ENCODE measurements at regions not wholly inside any gene's neighbourhood (a gene's known extent, or its start where the extent isn't known, plus 50 kb on each side); places are given as distances from the start of the nearest gene placed in this dataset.

DNA sequence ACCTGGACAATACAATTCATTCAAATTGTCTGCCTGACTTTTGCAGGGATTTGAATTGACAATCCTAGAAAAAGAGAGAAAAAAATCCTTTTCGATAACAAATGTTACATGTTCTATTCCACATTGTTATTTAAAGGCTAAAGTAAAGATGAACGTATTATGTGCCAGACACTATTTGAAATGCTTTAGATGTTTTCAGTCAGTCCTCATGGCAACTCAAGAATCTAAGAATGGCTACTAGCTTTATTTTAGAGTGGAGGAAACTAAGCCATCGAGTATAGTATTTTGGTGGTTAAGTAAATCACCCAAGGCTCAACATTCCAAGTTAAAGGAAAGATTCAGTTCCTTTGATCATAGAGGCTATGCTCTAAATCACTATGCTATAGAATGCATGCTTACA, 558.6 kb upstream of the MAN1A1 start:
- Histone ChIP-seq H4K91ac (ENCODE audit: insufficient read length, low read depth, low read length) (no peak overlapping the region), H2AK5ac (ENCODE audit: insufficient read length, low read length) (no peak overlapping the region), H3K27me3 (ENCODE audit: insufficient read depth, low read length) (no peaks in the 10 kb centered on the region), H3T11ph (ENCODE audit: low read length) (no peak overlapping the region), H3K4me1 (ENCODE audit: insufficient read depth, low read length) (no peaks in the 10 kb centered on the region), H3K56ac (ENCODE audit: insufficient read length, low read depth, low read length) (no peak overlapping the region), H3K18ac (ENCODE audit: insufficient read length, low read depth, low read length) (no peak overlapping the region), H4K8ac (replicated peaks; ENCODE audit: insufficient read length, low read depth, low read length) (no peak overlapping the region), H2BK120ac (ENCODE audit: low read depth, low read length, poor library complexity, severe bottlenecking) (no peak overlapping the region), H3K4me2 (ENCODE audit: insufficient read depth, insufficient read length, low read length) (no peak overlapping the region), H3K9me3 (ENCODE audit: control insufficient read depth, low read depth, low read length) (no peaks in the 10 kb centered on the region), H2BK12ac (ENCODE audit: insufficient read length, low read depth, low read length) (no peak overlapping the region), H3K9ac (ENCODE audit: extremely low read depth, insufficient read length, low read length) (no peak overlapping the region), H3K27ac (ENCODE audit: insufficient read length, low read depth, low read length) (no peak overlapping the region), H3K79me2 (ENCODE audit: insufficient read depth, low read length) (no peaks in the 10 kb centered on the region), H2BK5ac (ENCODE audit: insufficient read length, low read length) (no peak overlapping the region), H2BK20ac (ENCODE audit: low read depth, low read length, poor library complexity, severe bottlenecking) (no peak overlapping the region), H4K5ac (ENCODE audit: insufficient read length, low read depth, low read length) (no peak overlapping the region), H4K20me1 (ENCODE audit: control insufficient read depth, insufficient read depth, insufficient read length) (no peaks in the 10 kb centered on the region), H3K79me1 (ENCODE audit: insufficient read depth, low read depth, low read length, poor library complexity, severe bottlenecking) (no peaks in the 10 kb centered on the region), H3K23me2 (ENCODE audit: insufficient read length, low read depth, low read length, poor library complexity, severe bottlenecking) (no peaks in the 10 kb centered on the region), H2BK15ac (ENCODE audit: low read depth, low read length) (no peak overlapping the region), H3K23ac (ENCODE audit: insufficient read length, low read depth, low read length) (no peak overlapping the region), H3K14ac (ENCODE audit: insufficient read depth, low read length) (no peak overlapping the region), H3K4ac (ENCODE audit: low read depth, low read length) (no peak overlapping the region), H2AFZ (ENCODE audit: low read length) (no peak overlapping the region)
- no peak overlapping the region for H3K4me3 Mint-ChIP-seq
- no peak overlapping the region for H3K27ac Mint-ChIP-seq
- TF ChIP-seq, protein P1, sequence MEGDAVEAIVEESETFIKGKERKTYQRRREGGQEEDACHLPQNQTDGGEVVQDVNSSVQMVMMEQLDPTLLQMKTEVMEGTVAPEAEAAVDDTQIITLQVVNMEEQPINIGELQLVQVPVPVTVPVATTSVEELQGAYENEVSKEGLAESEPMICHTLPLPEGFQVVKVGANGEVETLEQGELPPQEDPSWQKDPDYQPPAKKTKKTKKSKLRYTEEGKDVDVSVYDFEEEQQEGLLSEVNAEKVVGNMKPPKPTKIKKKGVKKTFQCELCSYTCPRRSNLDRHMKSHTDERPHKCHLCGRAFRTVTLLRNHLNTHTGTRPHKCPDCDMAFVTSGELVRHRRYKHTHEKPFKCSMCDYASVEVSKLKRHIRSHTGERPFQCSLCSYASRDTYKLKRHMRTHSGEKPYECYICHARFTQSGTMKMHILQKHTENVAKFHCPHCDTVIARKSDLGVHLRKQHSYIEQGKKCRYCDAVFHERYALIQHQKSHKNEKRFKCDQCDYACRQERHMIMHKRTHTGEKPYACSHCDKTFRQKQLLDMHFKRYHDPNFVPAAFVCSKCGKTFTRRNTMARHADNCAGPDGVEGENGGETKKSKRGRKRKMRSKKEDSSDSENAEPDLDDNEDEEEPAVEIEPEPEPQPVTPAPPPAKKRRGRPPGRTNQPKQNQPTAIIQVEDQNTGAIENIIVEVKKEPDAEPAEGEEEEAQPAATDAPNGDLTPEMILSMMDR (conservative IDR thresholded peaks at IDR 0.05) = no peak
- WGBS (ENCODE audit: extremely low coverage, insufficient read length, low lambda C conversion rate) = no CpG with 5 or more reads among the region's 3 CpGs
- DNase-seq = no peak
- H3K36me3 Mint-ChIP-seq (ENCODE audit: insufficient read depth in 1 of 3, low read depth in 3 of 3) = peaks cover 0 to 3% (median 2%) of the 10 kb centered on the region in 3 experiments; a peak in 1 of 7 replicates
- peaks cover 5 to 6% of the 10 kb centered on the region in 2 experiments; a peak in 3 of 4 replicates for H3K4me1 Mint-ChIP-seq
- H3K27me3 Mint-ChIP-seq (ENCODE audit: low read depth) = no peaks in the 10 kb centered on the region
- peaks cover 5% of the 10 kb centered on the region in 2 experiments; a peak in 2 of 5 replicates for H3K9me3 Mint-ChIP-seq

Measured in H9 (cell line).